ENCODE measurements at regions not wholly inside any gene's neighbourhood (a gene's known extent, or its start where the extent isn't known, plus 50 kb on each side); places are given as distances from the start of the nearest gene placed in this dataset.

DNA sequence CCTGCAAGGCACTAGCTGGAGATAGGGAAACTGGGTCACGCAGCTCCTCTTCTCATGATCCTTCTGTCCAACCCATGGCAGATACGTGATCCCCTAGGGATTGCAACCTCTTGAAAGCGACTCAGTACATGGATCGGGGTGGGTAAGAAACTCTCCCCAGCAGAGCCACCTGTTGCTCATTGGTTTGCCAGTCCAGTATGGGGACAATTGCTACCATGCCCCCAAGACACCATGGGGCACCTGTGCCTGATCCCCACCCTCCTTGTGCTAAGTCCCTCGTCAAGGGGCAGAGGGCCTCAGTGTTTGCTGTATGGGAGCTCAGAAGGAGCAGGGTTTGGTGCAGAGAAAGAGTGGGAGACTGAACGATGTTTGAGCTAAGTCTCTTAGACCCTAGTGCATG lies 500.9 kb downstream of the ENC1 start:
- Histone ChIP-seq H3K4me2 (ENCODE audit: insufficient read depth in 1 of 2, low read depth in 2 of 2, low read length in 2 of 2) (no peak overlapping the region), H3K4me3 (ENCODE audit: extremely low read depth in 1 of 4, insufficient read depth in 2 of 4, low read depth in 3 of 4, low read length in 4 of 4) (no peak overlapping the region), H2BK15ac (ENCODE audit: low read length) (no peak overlapping the region), H3K9me3 (ENCODE audit: insufficient read depth in 2 of 2, low read depth in 1 of 2, low read length in 1 of 2) (no peaks in the 10 kb centered on the region), H4K20me1 (replicated peaks in 1 of 2; ENCODE audit: control insufficient read depth in 1 of 2, insufficient read depth in 2 of 2, low read length in 2 of 2) (no peaks in the 10 kb centered on the region), H3K79me1 (ENCODE audit: low read depth, low read length) (no peaks in the 10 kb centered on the region), H2BK12ac (ENCODE audit: low read depth, low read length) (no peak overlapping the region), H3K14ac (ENCODE audit: insufficient read length) (no peak overlapping the region), H2AFZ (ENCODE audit: low read length) (no peak overlapping the region), H3K4me1 (replicated peaks in 1 of 4; ENCODE audit: control insufficient read depth in 3 of 4, insufficient read depth in 4 of 4, low read length in 3 of 4) (no peaks in the 10 kb centered on the region), H4K5ac (ENCODE audit: insufficient read length, low read depth, low read length) (no peak overlapping the region), H2BK120ac (replicated peaks; ENCODE audit: low read depth, low read length) (no peak overlapping the region), H2BK5ac (ENCODE audit: low read depth, low read length) (no peak overlapping the region), H2AK5ac (ENCODE audit: low read depth, low read length) (no peak overlapping the region), H3K27me3 (replicated peaks in 1 of 4; ENCODE audit: control insufficient read depth in 3 of 4, extremely low read depth in 1 of 4, insufficient read depth in 3 of 4, low read length in 3 of 4) (no peaks in the 10 kb centered on the region), H3K36me3 (ENCODE audit: control insufficient read depth in 2 of 4, insufficient read depth in 4 of 4, low read length in 3 of 4) (no peaks in the 10 kb centered on the region), H3K23me2 (ENCODE audit: low read depth, low read length) (0 out of 2 replicates have a peak, but pooled peaks cover 4% of the 10 kb centered on the region), H2BK20ac (ENCODE audit: low read length) (no peak overlapping the region), H3K9ac (replicated peaks in 1 of 4; ENCODE audit: extremely low read depth in 1 of 4, low read depth in 3 of 4, low read length in 3 of 4) (no peak overlapping the region), H3K56ac (replicated peaks; ENCODE audit: insufficient read length, low read depth, low read length) (no peak overlapping the region), H3K79me2 (ENCODE audit: control insufficient read depth in 1 of 2, insufficient read depth in 2 of 2, low read length in 2 of 2) (no peaks in the 10 kb centered on the region), H3K18ac (ENCODE audit: extremely low read depth, low read length) (no peak overlapping the region), H3K23ac (ENCODE audit: insufficient read length) (no peak overlapping the region), H3K4ac (replicated peaks; ENCODE audit: insufficient read length, low read depth, low read length) (no peak overlapping the region), H4K91ac (replicated peaks; ENCODE audit: insufficient read length, low read length) (no peak overlapping the region), H4K8ac (ENCODE audit: extremely low read depth, insufficient read depth, low read length) (no peak overlapping the region), H3K27ac (ENCODE audit: low read depth, low read length) (no peak overlapping the region)
- POLR2A ChIA-PET (ENCODE audit: partially characterized antibody) = no interaction called here
- DNase-seq (ENCODE audit: low read depth in 1 of 2, low spot score in 2 of 2) = no peak
- CTCF ChIA-PET (ENCODE audit: partially characterized antibody) = no interaction called here
- FAIRE-seq = no peak
- TF ChIP-seq GABPA (IDR thresholded peaks at IDR 0.05; ENCODE audit: borderline replicate concordance, insufficient read depth, low read length) (no peak), POLR2A (IDR thresholded peaks at IDR 0.05; ENCODE audit: control extremely low read depth in 1 of 2, low read depth in 2 of 2, low read length in 2 of 2) (no peak), RFX5 (IDR thresholded peaks at IDR 0.05; ENCODE audit: borderline replicate concordance, low read depth, low read length) (no peak), SP2 (IDR thresholded peaks at IDR 0.05; ENCODE audit: low read length) (no peak), RAD21 (IDR thresholded peaks at IDR 0.05 in 1 of 2, conservative IDR thresholded peaks at IDR 0.05 in 1 of 2; ENCODE audit: low read depth in 2 of 2, low read length in 2 of 2) (no peak), NRF1 (IDR thresholded peaks at IDR 0.05; ENCODE audit: low read depth, low read length) (no peak), SUZ12 (IDR thresholded peaks at IDR 0.05; ENCODE audit: low read length) (no peak), EZH2 (IDR thresholded peaks at IDR 0.05; ENCODE audit: low read depth, low read length, severe bottlenecking) (no peak)
- 96% methylated on average over 6 of the region's 6 CpGs; no CpG with 5 or more reads in 1 of the 2 experiments for WGBS, 2 experiments (ENCODE audit: extremely low coverage in 1 of 2, insufficient coverage in 1 of 2, insufficient read length in 1 of 2, insufficient replicate concordance in 2 of 2, low coverage in 1 of 2, low lambda C conversion rate in 2 of 2, missing lambda C conversion rate in 1 of 2)
